Mesenchymal stem cell (in vitro differentiated cells and primary cell): ENCODE measurements at regions not wholly inside any gene's neighbourhood (a gene's known extent, or its start where the extent isn't known, plus 50 kb on each side); places are given as distances from the start of the nearest gene placed in this dataset.
"Not testable (repeated sequence)": the region's sequence is repeated elsewhere in the genome, so short reads cannot be mapped to it uniquely, and the experiment has no call there.

ENCODE experiments used
- DNase-seq: peaks from one replicate; pipeline ENCODE4 v3.0.0-alpha.2; 2013
- H2AFZ ChIP-seq: one replicate; pipeline ENCODE4 v1.6.1; 2013; ENCODE audit warnings: low read depth, mild to moderate bottlenecking, control low read depth, inconsistent platforms, low read length, moderate library complexity
- H2AK5ac ChIP-seq: 2 replicates; pipeline ENCODE4 v1.6.1; 2013; ENCODE audit warnings: low read length, moderate library complexity, mild to moderate bottlenecking, inconsistent platforms; ENCODE audit not compliant: severe bottlenecking
- H2BK120ac ChIP-seq: one replicate; pipeline ENCODE4 v1.6.1; 2013; ENCODE audit warnings: low read depth, mild to moderate bottlenecking, inconsistent platforms, low read length, moderate library complexity
- H2BK12ac ChIP-seq, 2 experiments: one replicate each; pipeline ENCODE4 v1.6.1; 2013; ENCODE audit warnings: inconsistent platforms in 2 of 2, low read length in 2 of 2, mild to moderate bottlenecking in 2 of 2, moderate library complexity in 2 of 2, control low read depth in 1 of 2
- H2BK15ac ChIP-seq: one replicate; pipeline ENCODE4 v1.6.1; 2013; ENCODE audit warnings: mild to moderate bottlenecking, low read depth, inconsistent platforms; ENCODE audit not compliant: poor library complexity, severe bottlenecking
- H2BK5ac ChIP-seq: 2 replicates; pipeline ENCODE4 v1.6.1; 2013; ENCODE audit warnings: low read depth, mild to moderate bottlenecking, low read length, control low read depth, inconsistent platforms; ENCODE audit not compliant: poor library complexity, severe bottlenecking
- H3K14ac ChIP-seq, 2 experiments: one replicate each; pipeline ENCODE4 v1.6.1; 2013; ENCODE audit warnings: inconsistent platforms in 2 of 2, low read length in 2 of 2, control low read depth in 1 of 2, mild to moderate bottlenecking in 1 of 2, moderate library complexity in 1 of 2
- H3K18ac ChIP-seq, 2 experiments: one replicate each; pipeline ENCODE4 v1.6.1; 2013; ENCODE audit warnings: inconsistent platforms in 2 of 2, low read length in 2 of 2, control low read depth in 1 of 2, low read depth in 1 of 2, mild to moderate bottlenecking in 1 of 2
- H3K23ac ChIP-seq, 2 experiments: one replicate each; pipeline ENCODE4 v1.6.1; 2013; ENCODE audit warnings: inconsistent platforms in 2 of 2, low read length in 2 of 2, mild to moderate bottlenecking in 2 of 2, moderate library complexity in 2 of 2, control low read depth in 1 of 2
- H3K27ac ChIP-seq: 2 replicates; pipeline ENCODE4 v1.5.1; 2013; ENCODE audit warnings: mild to moderate bottlenecking, moderate library complexity, low read length, control low read depth, inconsistent platforms; ENCODE audit not compliant: poor library complexity, severe bottlenecking
- H3K27me3 ChIP-seq, 2 experiments: 2 replicates each; pipeline versions ENCODE4 v1.6.1 to v1.7.0; 2013; ENCODE audit warnings: low read length in 2 of 2, mild to moderate bottlenecking in 2 of 2, moderate library complexity in 2 of 2, control low read depth in 1 of 2, inconsistent platforms in 1 of 2; ENCODE audit not compliant: control insufficient read depth in 1 of 2, insufficient read depth in 1 of 2
- H3K36me3 ChIP-seq, 2 experiments: 2 replicates each; pipeline versions ENCODE4 v1.6.1 to v1.7.0; 2013; ENCODE audit warnings: low read length in 2 of 2, control low read depth in 1 of 2, inconsistent platforms in 1 of 2, low read depth in 1 of 2, mild to moderate bottlenecking in 1 of 2; ENCODE audit not compliant: insufficient read depth in 2 of 2, control insufficient read depth in 1 of 2
- H3K4ac ChIP-seq, 2 experiments: one replicate each; pipeline ENCODE4 v1.6.1; 2013; ENCODE audit warnings: inconsistent platforms in 2 of 2, low read length in 2 of 2, mild to moderate bottlenecking in 2 of 2, moderate library complexity in 2 of 2, control low read depth in 1 of 2, low read depth in 1 of 2
- H3K4me1 ChIP-seq: 2 replicates; pipeline ENCODE4 v1.6.1; 2013; ENCODE audit warnings: low read depth, low read length, control low read depth; ENCODE audit not compliant: control insufficient read depth, insufficient read depth
- H3K4me2 ChIP-seq: 2 replicates; pipeline ENCODE4 v1.6.1; 2013; ENCODE audit warnings: low read length, mild to moderate bottlenecking, inconsistent platforms; ENCODE audit not compliant: poor library complexity, severe bottlenecking
- H3K4me3 ChIP-seq, 2 experiments: 2 replicates each; pipeline versions ENCODE4 v1.5.1 to v1.7.0; 2013; ENCODE audit warnings: low read length in 2 of 2, mild to moderate bottlenecking in 2 of 2, control low read depth in 1 of 2, low read depth in 1 of 2; ENCODE audit not compliant: insufficient read depth in 1 of 2
- H3K79me1 ChIP-seq: replicated peaks from 2 replicates; pipeline ENCODE4 v1.6.1; 2013; ENCODE audit warnings: mild to moderate bottlenecking, control low read depth, low read length, inconsistent platforms; ENCODE audit not compliant: poor library complexity, severe bottlenecking
- H3K9ac ChIP-seq: 2 replicates; pipeline ENCODE4 v1.7.0; 2013; ENCODE audit warnings: mild to moderate bottlenecking, low read length, moderate library complexity
- H3K9me3 ChIP-seq: 2 replicates; pipeline ENCODE4 v1.7.0; 2013; ENCODE audit warnings: mild to moderate bottlenecking, low read length; ENCODE audit not compliant: control insufficient read depth
- H4K8ac ChIP-seq: one replicate; pipeline ENCODE4 v1.6.1; 2013; ENCODE audit warnings: inconsistent platforms, mild to moderate bottlenecking, low read length, moderate library complexity
- H4K91ac ChIP-seq: one replicate; pipeline ENCODE4 v1.6.1; 2013; ENCODE audit warnings: mild to moderate bottlenecking, low read length, inconsistent platforms
- WGBS: methylation state at CpG from one replicate; pipeline ENCODE4 v1.1.7; 2013; ENCODE audit warnings: mixed read lengths; 5-methylcytosine and 5-hydroxymethylcytosine counted together

GRCh38 chr2:216981951-216982350 lies 122.1 kb upstream of the TNP1 start:
- H3K4ac ChIP-seq, H3K4me2 ChIP-seq, H3K9ac ChIP-seq, H2BK120ac ChIP-seq, H3K27me3 ChIP-seq, H4K91ac ChIP-seq, H2BK5ac ChIP-seq, H3K4me3 ChIP-seq, H3K27ac ChIP-seq, H2BK12ac ChIP-seq, H3K14ac ChIP-seq, H3K9me3 ChIP-seq, H3K18ac ChIP-seq, H3K36me3 ChIP-seq, DNase-seq, H4K8ac ChIP-seq, H3K4me1 ChIP-seq, H2AFZ ChIP-seq, H2BK15ac ChIP-seq, H3K23ac ChIP-seq, H3K79me1 ChIP-seq, H2AK5ac ChIP-seq: not testable (repeated sequence)
- 86% methylated on average over 7 of the region's 7 CpGs for whole genome bisulfite sequencing

- not testable (repeated sequence) for H4K8ac ChIP-seq, H2BK5ac ChIP-seq, H2AFZ ChIP-seq, H3K23ac ChIP-seq, H3K18ac ChIP-seq, H3K4ac ChIP-seq, H3K4me3 ChIP-seq, H2BK120ac ChIP-seq, H2BK12ac ChIP-seq, H3K4me2 ChIP-seq, DNase-seq, H3K36me3 ChIP-seq, H3K27ac ChIP-seq, H4K91ac ChIP-seq, H3K9ac ChIP-seq, H3K14ac ChIP-seq, H3K4me1 ChIP-seq, H3K79me1 ChIP-seq, H2BK15ac ChIP-seq, H3K27me3 ChIP-seq, H3K9me3 ChIP-seq, H2AK5ac ChIP-seq
- 87% methylated on average over 1 of the region's 1 CpG for WGBS
Observed at GRCh38 chr2:216980510-216980909, 120.6 kb upstream of the TNP1 start.

GRCh38 chr2:216974321-216975302 lies 114.7 kb upstream of the TNP1 start:
- H3K27me3 ChIP-seq: no peaks in the 10 kb centered on the region
- peak overlapping the region in 1 of 2 experiments; percentile 1 for H3K4me3 ChIP-seq
- H3K9me3 ChIP-seq: no peaks in the 10 kb centered on the region
- no peak overlapping the region for H3K14ac ChIP-seq
- no peak overlapping the region for H3K9ac ChIP-seq
- H2AK5ac ChIP-seq: no peak overlapping the region
- no peaks in the 10 kb centered on the region for H3K36me3 ChIP-seq
- H2AFZ ChIP-seq: no peak overlapping the region
- H3K4ac ChIP-seq: no peak overlapping the region
- no peak overlapping the region for H3K18ac ChIP-seq
- no peak overlapping the region for H2BK5ac ChIP-seq
- 93% methylated on average over 12 of the region's 12 CpGs for WGBS
- no peak overlapping the region for H2BK15ac ChIP-seq
- no peaks in the 10 kb centered on the region for H3K4me1 ChIP-seq
- H3K23ac ChIP-seq: no peak overlapping the region
- no peak overlapping the region for H3K27ac ChIP-seq
- no peak overlapping the region for H2BK120ac ChIP-seq
- no peak overlapping the region for H3K4me2 ChIP-seq
- no peak overlapping the region for H4K8ac ChIP-seq
- H4K91ac ChIP-seq: no peak overlapping the region
- no peaks in the 10 kb centered on the region for H3K79me1 ChIP-seq
- no peak for DNase-seq
- no peak overlapping the region for H2BK12ac ChIP-seq

- Histone ChIP-seq H3K79me1 (no peaks in the 10 kb centered on the region), H3K4me2 (no peak overlapping the region), H2AFZ (no peak overlapping the region), H3K23ac (no peak overlapping the region), H3K4me3 (no peak overlapping the region), H2BK15ac (no peak overlapping the region), H3K36me3 (no peaks in the 10 kb centered on the region), H3K18ac (no peak overlapping the region), H3K27ac (no peak overlapping the region), H4K8ac (no peak overlapping the region), H3K14ac (no peak overlapping the region), H3K9me3 (no peaks in the 10 kb centered on the region), H3K27me3 (peaks cover 0 to 4% of the 10 kb centered on the region in 2 experiments), H3K4me1 (no peaks in the 10 kb centered on the region), H3K9ac (no peak overlapping the region), H3K4ac (no peak overlapping the region), H2BK120ac (no peak overlapping the region), H4K91ac (no peak overlapping the region), H2AK5ac (no peak overlapping the region), H2BK12ac (no peak overlapping the region), H2BK5ac (no peak overlapping the region)
- WGBS: 94% methylated on average over 1 of the region's 2 CpGs
- DNase-seq: no peak
Observed at GRCh38 chr2:216971593-216971992, 111.7 kb upstream of the TNP1 start.
